GM23248 (cell line): ENCODE measurements at regions not wholly inside any gene's neighbourhood (a gene's known extent, or its start where the extent isn't known, plus 50 kb on each side); places are given as distances from the start of the nearest gene placed in this dataset.

Experiments used
- EZH2 ChIP-seq: fragments of 200-600 bp; sonication (generic); IDR thresholded peaks from 2 replicates; pipeline ENCODE4 v1.6.1; 2018; ENCODE audit warnings: antibody characterized with exemption, mild to moderate bottlenecking; ENCODE audit not compliant: insufficient read depth, poor library complexity, severe bottlenecking
- EZH2phosphoT487 ChIP-seq: fragments of 200-600 bp; sonication (generic); IDR thresholded peaks from 2 replicates; pipeline ENCODE4 v1.6.1; 2018; ENCODE audit warnings: antibody characterized with exemption, moderate library complexity, mild to moderate bottlenecking, low read depth; ENCODE audit not compliant: insufficient read depth

- no peak for TF ChIP-seq EZH2phosphoT487
- TF ChIP-seq EZH2 = no peak
Observed at GRCh38 chr2:120402508-120402907, 56.6 kb downstream of the INHBB start.
